ENCODE measurements at regions not wholly inside any gene's neighbourhood (a gene's known extent, or its start where the extent isn't known, plus 50 kb on each side); places are given as distances from the start of the nearest gene placed in this dataset.

DNA sequence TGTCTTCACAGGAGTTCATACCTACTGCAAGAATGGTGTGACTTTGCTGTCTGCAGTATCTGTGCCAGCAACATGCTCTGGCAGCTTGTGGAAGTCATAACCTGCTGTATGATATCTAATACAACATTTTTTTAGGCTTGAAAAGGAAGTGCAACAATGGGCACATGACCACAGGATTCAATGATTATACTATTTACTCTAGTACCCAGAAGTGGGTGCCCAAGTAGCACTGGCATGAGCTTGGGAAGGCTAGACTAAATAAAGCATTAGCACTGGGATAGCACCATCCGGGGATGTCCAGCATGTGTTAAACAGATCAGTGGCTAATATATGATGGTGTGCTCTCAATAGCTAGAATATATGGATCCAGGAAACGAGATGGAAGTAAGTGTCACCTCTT is 98.6 kb upstream of the PDE4B start:
- TF ChIP-seq, protein P1, sequence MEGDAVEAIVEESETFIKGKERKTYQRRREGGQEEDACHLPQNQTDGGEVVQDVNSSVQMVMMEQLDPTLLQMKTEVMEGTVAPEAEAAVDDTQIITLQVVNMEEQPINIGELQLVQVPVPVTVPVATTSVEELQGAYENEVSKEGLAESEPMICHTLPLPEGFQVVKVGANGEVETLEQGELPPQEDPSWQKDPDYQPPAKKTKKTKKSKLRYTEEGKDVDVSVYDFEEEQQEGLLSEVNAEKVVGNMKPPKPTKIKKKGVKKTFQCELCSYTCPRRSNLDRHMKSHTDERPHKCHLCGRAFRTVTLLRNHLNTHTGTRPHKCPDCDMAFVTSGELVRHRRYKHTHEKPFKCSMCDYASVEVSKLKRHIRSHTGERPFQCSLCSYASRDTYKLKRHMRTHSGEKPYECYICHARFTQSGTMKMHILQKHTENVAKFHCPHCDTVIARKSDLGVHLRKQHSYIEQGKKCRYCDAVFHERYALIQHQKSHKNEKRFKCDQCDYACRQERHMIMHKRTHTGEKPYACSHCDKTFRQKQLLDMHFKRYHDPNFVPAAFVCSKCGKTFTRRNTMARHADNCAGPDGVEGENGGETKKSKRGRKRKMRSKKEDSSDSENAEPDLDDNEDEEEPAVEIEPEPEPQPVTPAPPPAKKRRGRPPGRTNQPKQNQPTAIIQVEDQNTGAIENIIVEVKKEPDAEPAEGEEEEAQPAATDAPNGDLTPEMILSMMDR (conservative IDR thresholded peaks at IDR 0.05; ENCODE audit: low read depth, low read length): no peak
- TF ChIP-seq EZH2 (IDR thresholded peaks at IDR 0.05; ENCODE audit: borderline replicate concordance, low read depth, low read length, poor library complexity, severe bottlenecking): no peak

All from A673 (cell line).